ENCODE measurements at regions not wholly inside any gene's neighbourhood (a gene's known extent, or its start where the extent isn't known, plus 50 kb on each side); places are given as distances from the start of the nearest gene placed in this dataset.
"Not testable (repeated sequence)": the region's sequence is repeated elsewhere in the genome, so short reads cannot be mapped to it uniquely, and the experiment has no call there.

- no peak for DNase-seq
These were observed 1332.5 kb downstream of the BRD1 start for GRCh38 chr22:48494968-48495750.

GRCh38 chr22:48494256-48494967 lies 1333.3 kb downstream of the BRD1 start:
- no peak for DNase-seq

- no peak for DNase-seq
These were observed 1333.9 kb downstream of the BRD1 start for GRCh38 chr22:48493733-48494132.

- DNase-seq, result peak; percentile 78
These were observed 1335.0 kb downstream of the BRD1 start for GRCh38 chr22:48492366-48493320.

- no peak for DNase-seq
These were observed 1336.2 kb downstream of the BRD1 start for GRCh38 chr22:48491451-48491941.

- no peak for DNase-seq
These were observed 1336.9 kb downstream of the BRD1 start for GRCh38 chr22:48490500-48491411.

GRCh38 chr22:48489551-48490499 lies 1337.8 kb downstream of the BRD1 start:
- DNase-seq, result no peak

GRCh38 chr22:48488611-48489511 lies 1338.8 kb downstream of the BRD1 start:
- DNase-seq, result no peak

GRCh38 chr22:48488149-48488551 lies 1339.5 kb downstream of the BRD1 start:
- no peak for DNase-seq

GRCh38 chr22:48486558-48486957 lies 1341.1 kb downstream of the BRD1 start:
- no peak for DNase-seq

- DNase-seq, result no peak
These were observed 1341.5 kb downstream of the BRD1 start for GRCh38 chr22:48486134-48486532.

GRCh38 chr22:48485149-48486133 lies 1342.2 kb downstream of the BRD1 start:
- DNase-seq, result no peak

- DNase-seq, result no peak
These were observed 1343.7 kb downstream of the BRD1 start for GRCh38 chr22:48483764-48484528.

GRCh38 chr22:48482771-48483170 lies 1344.9 kb downstream of the BRD1 start:
- no peak for DNase-seq

GRCh38 chr22:48482198-48482597 lies 1345.5 kb downstream of the BRD1 start:
- DNase-seq, result not testable (repeated sequence)

- no peak for DNase-seq
These were observed 1345.9 kb downstream of the BRD1 start for GRCh38 chr22:48481748-48482147.

GRCh38 chr22:48478529-48479265 lies 1349.0 kb downstream of the BRD1 start:
- DNase-seq, result no peak
